ENCODE measurements at regions not wholly inside any gene's neighbourhood (a gene's known extent, or its start where the extent isn't known, plus 50 kb on each side); places are given as distances from the start of the nearest gene placed in this dataset.

- TF ChIP-seq EGR1 (IDR thresholded peaks at IDR 0.05; ENCODE audit: borderline replicate concordance, low read depth, low read length) = no peak
- no peak for TF ChIP-seq ASH2L (IDR thresholded peaks at IDR 0.05; ENCODE audit: low read length)
- no peak for TF ChIP-seq SIN3A (conservative IDR thresholded peaks at IDR 0.05 in 1 of 2, IDR thresholded peaks at IDR 0.05 in 1 of 2; ENCODE audit: low read depth in 1 of 2, low read length in 2 of 2)
- no peak for TF ChIP-seq CEBPB (IDR thresholded peaks at IDR 0.05; ENCODE audit: low read depth, low read length)
- TF ChIP-seq RNF2 (IDR thresholded peaks at IDR 0.05; ENCODE audit: borderline replicate concordance, low read depth, low read length, missing control alignments, poor library complexity, severe bottlenecking) = no peak
- no peak for TF ChIP-seq SP1 (IDR thresholded peaks at IDR 0.05; ENCODE audit: low read depth, low read length)
These were observed 433.2 kb downstream of the ISL1 start (continued) for GRCh38 chr5:51816427-51816826.
